Posterior vena cava (tissue), 2 donors: ENCODE measurements at regions not wholly inside any gene's neighbourhood (a gene's known extent, or its start where the extent isn't known, plus 50 kb on each side); places are given as distances from the start of the nearest gene placed in this dataset.
"Not testable (repeated sequence)": the region's sequence is repeated elsewhere in the genome, so short reads cannot be mapped to it uniquely, and the experiment has no call there.

Source experiments
- DNase-seq: peaks from one replicate; pipeline ENCODE4 v3.0.0-alpha.2; 2020; ENCODE audit warnings: low spot score
- intact Hi-C, 2 donors: fragments of 100-400 bp; cut with DNase I; formaldehyde crosslinking; loops; one replicate each; pipeline versions ENCODE4 v1.14.1 to v1.14.2; 2022 to 2023
- donor health status: DM: yes; HTN: yes; CAD: no.
- donor health status: DM: yes; HTN: yes; CAD: no.

DNA sequence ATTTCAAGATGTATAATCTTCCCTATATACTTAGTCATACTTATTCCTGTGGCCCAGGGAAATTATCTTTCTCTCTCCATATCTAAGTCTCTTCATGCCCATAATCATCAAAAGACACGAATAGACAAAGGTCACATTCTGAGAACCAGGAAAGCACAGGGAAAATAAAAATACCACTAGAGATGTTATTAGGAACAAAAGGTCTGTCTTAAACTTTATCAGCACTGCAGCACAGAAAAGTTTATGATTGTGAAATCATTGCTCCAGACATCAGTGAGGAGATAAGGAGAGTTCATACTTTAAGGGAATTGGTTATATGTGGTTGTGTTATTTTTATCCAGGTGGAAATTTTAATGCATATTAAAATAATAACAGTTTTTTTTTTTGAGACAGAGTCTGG is 974.6 kb upstream of the CELF2 start:
- intact Hi-C loops = no loop called here
- DNase-seq = no peak

- DNase-seq = no peak
- intact Hi-C loops = no loop called here
These were observed 972.5 kb upstream of the CELF2 start for GRCh38 chr10:10044922-10045764.

DNA sequence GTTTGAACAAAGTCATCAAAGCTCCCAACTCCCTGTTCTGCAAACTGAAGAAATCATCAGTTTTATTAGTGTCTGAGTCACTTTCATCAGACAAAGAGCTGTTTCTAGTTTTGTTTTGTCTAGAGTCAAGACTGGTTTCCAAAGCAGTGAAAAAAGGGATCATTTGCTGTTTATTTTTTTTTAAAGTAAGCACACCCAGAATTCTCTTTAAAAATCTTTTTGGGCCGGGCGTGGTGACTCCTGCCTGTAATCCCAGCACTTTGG is 972.0 kb upstream of the CELF2 start:
- intact Hi-C loops = no loop called here

DNA sequence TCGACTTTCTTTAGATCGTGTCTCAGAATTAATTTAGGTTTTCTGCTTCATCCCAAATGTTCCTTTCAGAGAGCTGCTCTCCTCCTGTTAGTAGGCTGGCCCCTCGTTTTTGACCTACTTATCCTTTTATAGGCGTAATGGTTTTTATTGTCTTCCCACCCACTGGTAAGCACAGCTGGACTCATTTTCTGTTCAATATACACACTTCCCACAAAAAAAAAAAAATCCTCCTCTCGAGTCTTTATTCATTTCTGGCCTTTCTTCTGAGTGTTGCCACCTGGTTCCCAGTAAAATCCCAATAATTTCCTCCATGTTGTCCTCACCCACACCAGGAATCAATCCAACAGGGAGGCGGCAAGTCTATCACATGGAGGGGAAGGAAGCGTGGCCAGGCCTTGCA is 970.2 kb upstream of the CELF2 start:
- intact Hi-C loops = no loop called here

More for the DNA sequence above, 972.0 kb upstream of the CELF2 start:
- DNase-seq = no peak

DNA sequence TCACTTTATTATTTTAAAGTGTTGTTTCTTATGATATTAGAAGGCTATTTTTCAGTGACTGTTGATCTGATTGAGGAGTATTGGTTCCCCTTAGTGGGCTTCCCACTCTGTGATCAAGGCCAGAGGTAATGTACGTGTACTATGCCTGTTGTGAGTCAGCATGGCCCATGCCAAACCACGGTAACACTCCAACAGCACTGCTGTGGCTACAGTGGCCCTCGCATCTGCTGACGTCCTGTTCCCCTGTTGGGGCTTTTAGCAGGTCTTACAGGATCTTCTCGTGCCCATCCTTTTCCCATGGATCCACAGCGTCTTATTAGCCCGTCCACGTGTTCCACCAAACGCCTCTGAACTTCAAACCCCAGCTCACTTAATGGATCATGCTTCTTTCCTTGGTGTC is 964.6 kb upstream of the CELF2 start:
- intact Hi-C loops = no loop called here
- DNase-seq = no peak

More for the DNA sequence above, 970.2 kb upstream of the CELF2 start:
- no peak for DNase-seq

GRCh38 chr10:10054466-10054865 is 963.2 kb upstream of the CELF2 start:
- intact Hi-C loops = no loop called here
- no peak for DNase-seq

- intact Hi-C loops = no loop called here
- DNase-seq = no peak
These were observed 961.8 kb upstream of the CELF2 start for GRCh38 chr10:10055656-10056442.

- intact Hi-C loops = no loop called here
- no peak for DNase-seq
These were observed 960.7 kb upstream of the CELF2 start for GRCh38 chr10:10056961-10057360.

DNA sequence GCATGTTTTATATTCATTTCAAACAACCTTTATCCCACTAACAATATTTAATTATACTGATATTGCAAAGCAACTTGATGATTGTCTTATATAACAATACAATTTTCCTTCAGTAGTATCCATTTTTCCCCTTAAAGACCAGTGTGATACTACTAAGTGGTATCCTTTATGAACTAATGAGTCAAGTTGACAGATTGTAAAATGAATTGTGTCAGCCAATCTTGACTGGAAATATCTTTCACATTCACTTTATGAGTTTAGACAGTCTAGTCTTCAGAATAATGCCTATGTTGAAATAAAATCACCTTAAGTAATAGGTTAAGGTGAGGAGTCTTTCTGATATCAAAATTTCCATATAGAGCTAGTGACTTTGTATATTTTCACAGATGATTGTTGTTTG is 950.0 kb upstream of the CELF2 start:
- intact Hi-C loops = no loop called here
- DNase-seq = no peak

DNA sequence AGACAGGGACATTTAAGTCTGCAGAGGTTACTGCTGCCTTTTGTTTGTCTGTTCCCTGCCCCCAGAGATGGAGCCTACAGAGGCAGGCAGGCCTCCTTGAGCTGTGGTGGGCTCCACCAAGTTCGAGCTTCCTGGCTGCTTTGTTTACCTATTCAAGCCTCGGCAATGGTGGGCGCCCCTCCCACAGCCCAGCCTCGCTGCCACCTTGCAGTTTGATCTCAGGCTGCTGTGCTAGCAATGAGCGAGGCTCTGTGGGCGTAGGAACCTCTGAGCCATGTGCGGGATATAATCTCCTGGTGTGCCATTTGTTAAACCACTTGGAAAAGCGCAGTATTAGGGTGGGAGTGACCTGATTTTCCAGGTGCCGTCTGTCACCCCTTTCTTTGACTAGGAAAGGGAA is 942.8 kb upstream of the CELF2 start:
- DNase-seq = peak; percentile 64
- intact Hi-C loops = not testable (repeated sequence)

- intact Hi-C loops = no loop called here
These were observed 939.2 kb upstream of the CELF2 start for GRCh38 chr10:10078446-10078845.

DNA sequence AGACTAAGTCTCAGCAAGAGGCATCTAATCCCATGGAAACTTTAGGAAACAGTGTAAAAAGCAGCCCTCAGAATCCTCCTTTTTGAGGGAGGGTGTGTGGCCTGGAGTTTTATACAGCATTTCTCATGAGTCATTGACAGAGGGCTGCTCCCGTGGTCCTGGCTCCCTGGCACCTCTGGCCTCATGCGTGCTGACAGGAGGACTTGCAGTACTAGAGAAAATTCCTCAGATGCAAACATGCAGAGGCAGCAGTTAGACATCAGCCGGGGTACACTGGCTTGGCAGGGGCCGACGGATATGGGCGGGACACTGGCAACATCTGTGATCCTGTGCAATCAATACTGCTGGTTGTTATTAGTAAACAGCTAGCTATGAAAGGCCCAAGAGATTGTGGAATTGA is 925.1 kb upstream of the CELF2 start:
- no peak for DNase-seq
- intact Hi-C loops = no loop called here

More at GRCh38 chr10:10078446-10078845, 939.2 kb upstream of the CELF2 start:
- DNase-seq = no peak

DNA sequence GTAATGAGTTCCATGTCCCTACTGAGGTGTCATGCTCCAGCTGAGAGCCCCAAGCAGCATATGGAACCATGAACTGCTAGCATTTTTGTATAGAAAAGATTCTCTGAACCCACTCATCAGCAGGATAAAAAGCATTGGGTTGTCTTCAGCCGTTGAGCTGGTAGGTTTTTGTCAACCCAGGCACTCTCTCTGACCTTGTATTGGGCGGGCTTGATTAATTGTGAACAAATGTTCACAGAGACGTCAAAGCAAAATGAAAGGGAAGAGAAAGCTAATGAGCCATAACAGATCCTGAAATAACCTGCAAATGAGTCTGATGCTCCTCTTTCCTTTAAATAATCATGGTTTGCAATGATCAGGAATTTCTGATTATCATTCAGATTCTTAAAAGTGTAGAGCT is 924.7 kb upstream of the CELF2 start:
- DNase-seq = no peak
- intact Hi-C loops = no loop called here

GRCh38 chr10:10094691-10095090 is 923.0 kb upstream of the CELF2 start:
- no peak for DNase-seq
- intact Hi-C loops = no loop called here

DNA sequence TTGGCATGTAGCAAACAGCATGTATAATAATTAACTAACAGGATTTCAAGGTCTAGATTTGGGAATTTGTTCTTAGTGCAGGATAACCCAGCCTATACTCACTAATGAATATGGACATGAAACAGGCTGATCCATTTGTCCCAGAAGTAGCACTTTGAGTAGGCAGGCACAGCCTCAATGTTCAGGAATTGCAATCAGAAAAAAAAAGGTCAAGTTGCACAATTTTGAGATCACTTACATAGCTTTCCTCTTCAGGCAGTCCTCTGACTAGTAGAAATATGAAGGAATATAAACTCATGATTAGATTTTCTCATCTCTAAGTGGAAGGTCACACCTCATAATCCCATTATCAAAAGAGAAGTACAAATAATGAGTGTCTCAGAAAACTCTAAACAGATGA is 921.4 kb upstream of the CELF2 start:
- DNase-seq = no peak
- intact Hi-C loops = no loop called here

GRCh38 chr10:10096898-10097297 is 920.8 kb upstream of the CELF2 start:
- DNase-seq = no peak
- intact Hi-C loops = no loop called here

DNA sequence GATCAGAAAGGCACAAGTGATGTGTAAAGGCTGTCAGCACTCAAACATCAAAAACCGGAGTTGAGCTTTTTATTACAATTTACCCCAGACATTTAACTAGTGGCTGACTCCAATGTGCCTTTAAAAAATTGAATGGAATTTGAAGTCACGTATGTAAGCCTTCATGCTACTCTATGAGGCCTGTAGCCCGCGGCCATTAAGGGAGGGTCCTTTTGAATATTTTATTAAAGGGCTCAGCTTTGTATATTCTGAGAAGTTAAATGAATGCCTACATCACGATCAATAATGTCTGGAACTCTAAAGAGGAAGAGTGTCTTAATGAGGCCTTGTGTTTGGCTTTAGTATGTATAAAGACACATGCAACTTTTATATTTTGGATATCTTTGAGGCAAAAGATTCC is 916.6 kb upstream of the CELF2 start:
- intact Hi-C loops = no loop called here
- no peak for DNase-seq

DNA sequence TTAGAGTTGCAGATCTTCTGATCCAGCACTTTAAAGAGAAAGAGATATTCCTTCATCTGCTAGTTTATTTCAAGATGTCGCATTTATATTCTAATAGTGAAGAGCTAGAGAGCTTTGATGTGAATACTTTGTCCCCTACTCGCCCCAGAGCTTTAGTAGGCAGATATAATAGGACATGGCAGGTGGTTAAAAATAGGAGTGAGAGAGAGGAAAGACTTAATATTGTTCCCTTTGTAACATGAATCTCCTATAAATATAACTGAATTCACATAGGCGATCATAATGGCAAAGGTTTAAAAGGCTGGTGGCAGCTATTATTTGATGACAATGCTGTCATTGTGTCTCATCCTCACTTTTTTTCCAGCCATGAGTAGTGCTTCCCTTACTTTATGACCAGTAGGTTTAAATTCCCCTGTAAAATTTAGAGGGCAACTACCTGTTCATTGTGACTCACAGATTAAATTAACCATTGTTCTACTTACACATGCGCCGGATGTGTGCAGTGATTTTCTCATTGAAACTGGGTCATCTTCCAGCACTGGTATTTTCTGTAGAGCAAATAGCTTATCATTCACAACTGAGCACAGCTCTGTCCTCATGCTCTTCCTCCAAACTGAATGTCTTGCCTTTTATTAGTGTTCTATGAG is 906.7 kb upstream of the CELF2 start:
- intact Hi-C loops = no loop called here

GRCh38 chr10:10118131-10118530 is 899.5 kb upstream of the CELF2 start:
- intact Hi-C loops = no loop called here
- no peak for DNase-seq

More for the DNA sequence above, 906.7 kb upstream of the CELF2 start:
- no peak for DNase-seq

GRCh38 chr10:10120671-10121070 is 897.0 kb upstream of the CELF2 start:
- intact Hi-C loops = no loop called here
- no peak for DNase-seq

- DNase-seq = no peak
- intact Hi-C loops = no loop called here
These were observed 892.0 kb upstream of the CELF2 start for GRCh38 chr10:10125676-10126075.
